ENCODE measurements at regions not wholly inside any gene's neighbourhood (a gene's known extent, or its start where the extent isn't known, plus 50 kb on each side); places are given as distances from the start of the nearest gene placed in this dataset.

- ATAC-seq (ENCODE audit: low FRiP score) (no peak), DNase-seq (ENCODE audit: low spot score) (no peak)
- TF ChIP-seq CTCF (IDR thresholded peaks at IDR 0.05) = no peak
These were observed 494.2 kb upstream of the KLF4 start for GRCh38 chr9:107983762-107984161.

GRCh38 chr9:107983181-107983603 is 493.6 kb upstream of the KLF4 start:
- ATAC-seq (ENCODE audit: low FRiP score) (peak; percentile 52), DNase-seq (ENCODE audit: low spot score) (no peak)
- no peak for TF ChIP-seq CTCF (IDR thresholded peaks at IDR 0.05)

GRCh38 chr9:107982745-107983144 is 493.2 kb upstream of the KLF4 start:
- no peak for TF ChIP-seq CTCF (IDR thresholded peaks at IDR 0.05)
- DNase-seq (ENCODE audit: low spot score) (no peak), ATAC-seq (ENCODE audit: low FRiP score) (no peak)

DNA sequence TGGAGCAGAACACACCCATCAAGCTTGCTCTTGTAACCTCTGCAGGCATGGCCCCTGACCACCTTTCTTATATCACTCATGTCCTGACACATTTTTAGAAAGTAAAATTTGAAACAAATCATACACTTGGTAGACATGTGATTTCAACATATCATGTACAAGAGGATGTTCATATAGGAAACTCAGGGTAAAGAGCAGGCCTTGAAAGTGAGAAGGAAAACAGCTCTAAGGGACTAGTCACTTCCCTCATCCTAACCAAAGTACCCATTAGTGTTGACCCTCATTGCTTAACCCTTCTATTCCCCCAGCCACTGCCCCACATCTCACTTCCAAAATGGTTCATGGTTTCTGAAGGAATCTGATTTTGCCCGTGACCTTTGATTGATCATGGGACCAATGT is 492.4 kb upstream of the KLF4 start:
- no peak for TF ChIP-seq CTCF (IDR thresholded peaks at IDR 0.05)
- no peak for DNase-seq (ENCODE audit: low spot score)
- no peak for ATAC-seq (ENCODE audit: low FRiP score)

DNA sequence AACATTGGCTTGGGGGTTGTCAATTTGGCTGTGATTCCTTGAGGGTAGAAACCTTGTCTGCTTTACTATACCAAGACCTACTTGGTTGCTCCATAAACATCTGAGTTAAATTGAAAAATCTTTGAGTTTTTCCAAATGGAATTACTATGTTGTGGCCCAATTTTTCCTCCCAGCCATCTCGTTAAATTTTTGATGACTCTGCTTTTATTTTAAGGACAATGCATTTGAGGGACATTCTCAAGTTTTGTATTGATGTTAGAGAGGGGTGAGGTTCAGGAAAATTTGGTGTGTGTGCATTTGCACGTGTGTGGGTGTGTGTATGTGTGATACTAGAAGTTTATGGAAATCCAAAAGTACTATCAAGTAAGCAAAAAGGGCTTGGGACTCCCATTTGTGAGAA is 491.4 kb upstream of the KLF4 start:
- no peak for TF ChIP-seq CTCF (IDR thresholded peaks at IDR 0.05)
- DNase-seq (ENCODE audit: low spot score) (no peak), ATAC-seq (ENCODE audit: low FRiP score) (no peak)

GRCh38 chr9:107976767-107977166 is 487.2 kb upstream of the KLF4 start:
- TF ChIP-seq CTCF (IDR thresholded peaks at IDR 0.05) = no peak
- ATAC-seq (ENCODE audit: low FRiP score) = peak; percentile 59
- DNase-seq (ENCODE audit: low spot score) = no peak

DNA sequence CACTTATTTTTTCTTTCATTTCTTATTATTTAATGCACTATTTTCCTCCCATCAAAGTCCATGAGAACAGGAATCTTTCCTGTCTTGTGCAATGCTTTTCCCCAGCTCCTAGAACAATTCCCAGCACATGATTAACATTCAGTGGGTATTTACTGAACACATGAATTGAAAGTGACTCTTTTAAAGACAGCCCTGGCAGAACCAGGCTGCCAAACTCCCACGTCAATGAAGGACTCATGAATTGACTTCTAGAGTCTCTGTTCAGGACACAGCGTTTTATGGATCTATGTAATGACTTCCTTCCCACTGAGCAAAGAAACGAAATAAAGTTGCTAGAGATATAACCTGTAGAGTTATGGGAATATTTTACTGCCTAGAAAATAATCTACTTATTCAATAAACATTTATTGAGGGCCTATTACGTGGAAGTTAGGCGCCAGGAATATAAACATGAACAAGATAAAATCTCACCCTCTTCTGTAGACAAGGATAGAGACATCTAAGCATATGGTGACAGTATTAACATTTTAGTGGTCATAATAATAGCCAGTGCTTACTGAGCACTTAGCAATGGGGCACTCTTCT is 485.9 kb upstream of the KLF4 start:
- no peak for DNase-seq (ENCODE audit: low spot score)
- TF ChIP-seq CTCF (IDR thresholded peaks at IDR 0.05) = no peak
- no peak for ATAC-seq (ENCODE audit: low FRiP score)
